ENCODE measurements at regions not wholly inside any gene's neighbourhood (a gene's known extent, or its start where the extent isn't known, plus 50 kb on each side); places are given as distances from the start of the nearest gene placed in this dataset.
"Not testable (repeated sequence)": the region's sequence is repeated elsewhere in the genome, so short reads cannot be mapped to it uniquely, and the experiment has no call there.

DNA sequence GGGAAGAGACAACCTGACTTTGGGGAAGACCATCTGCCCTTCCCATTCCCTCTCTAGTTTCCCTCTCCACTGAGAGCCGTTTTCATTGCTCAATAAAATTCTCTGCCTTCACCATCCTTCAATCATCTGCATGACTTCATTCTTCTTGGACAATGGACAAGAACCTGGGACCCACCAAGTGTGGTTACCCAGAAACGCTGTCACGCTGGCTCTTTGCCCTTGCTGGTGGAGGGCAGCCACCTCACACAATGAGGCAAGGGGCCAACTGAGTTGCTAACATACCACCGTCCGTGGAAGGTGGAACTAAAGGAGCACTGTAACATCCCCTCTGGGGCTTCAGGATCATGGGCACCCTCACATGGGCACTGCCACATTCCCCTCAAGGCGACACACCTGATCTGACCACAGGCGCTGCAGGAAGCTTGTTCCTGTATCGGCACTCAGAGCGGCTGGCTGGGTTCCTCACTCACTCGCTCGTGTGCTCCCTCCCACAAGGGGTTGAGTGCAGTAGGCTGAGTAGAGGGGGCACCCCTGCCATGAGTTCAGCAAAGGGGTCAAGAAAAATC lies 652.4 kb downstream of the PLPP3 start:
- no peak for DNase-seq

GRCh38 chr1:55916907-55917306 lies 662.5 kb downstream of the PLPP3 start:
- DNase-seq = peak; percentile 67

DNA sequence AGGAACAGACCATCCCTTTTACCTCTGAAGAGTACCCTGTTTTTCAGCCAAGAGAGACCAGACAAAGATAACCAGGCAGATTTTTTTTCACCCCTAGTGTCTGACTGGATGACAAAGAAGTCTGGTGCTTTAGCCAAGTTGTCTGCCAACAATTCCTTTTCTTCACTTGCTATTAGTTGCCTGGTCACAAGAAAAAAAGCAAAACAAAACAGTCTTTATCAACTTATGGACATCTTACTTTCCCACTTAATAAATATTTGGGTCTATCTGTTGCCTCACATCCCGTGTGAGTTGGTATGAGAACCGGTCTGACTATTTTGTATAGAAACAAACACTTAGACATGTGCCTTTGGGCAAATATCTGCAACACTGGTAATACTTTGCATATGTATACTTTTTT lies 662.9 kb downstream of the PLPP3 start:
- DNase-seq = peak; percentile 80

- no peak for DNase-seq
These were observed 665.8 kb downstream of the PLPP3 start for GRCh38 chr1:55913565-55913964.

GRCh38 chr1:55912438-55912837 lies 666.9 kb downstream of the PLPP3 start:
- DNase-seq = no peak

- DNase-seq = no peak
These were observed 674.8 kb downstream of the PLPP3 start for GRCh38 chr1:55904541-55904940.

GRCh38 chr1:55898181-55898580 lies 681.2 kb downstream of the PLPP3 start:
- DNase-seq = no peak

DNA sequence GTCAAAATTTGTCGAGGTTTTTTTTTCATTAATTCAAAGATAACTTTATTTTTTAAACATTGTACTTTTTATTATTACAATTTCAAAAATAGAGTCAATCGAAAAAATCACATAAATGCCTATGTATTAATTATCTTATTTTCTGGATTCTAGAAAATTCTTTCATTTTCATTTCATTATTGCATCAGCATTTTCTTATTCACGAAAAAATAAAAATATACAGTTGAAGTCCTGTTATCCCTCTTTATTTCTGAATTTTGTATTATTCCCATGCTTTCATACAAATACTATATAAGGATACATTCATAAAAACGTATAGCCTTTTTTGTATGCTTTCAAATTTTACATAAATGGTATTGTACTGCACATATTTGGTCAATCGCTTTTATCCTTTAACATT lies 681.0 kb upstream of the USP24 start:
- no peak for DNase-seq

DNA sequence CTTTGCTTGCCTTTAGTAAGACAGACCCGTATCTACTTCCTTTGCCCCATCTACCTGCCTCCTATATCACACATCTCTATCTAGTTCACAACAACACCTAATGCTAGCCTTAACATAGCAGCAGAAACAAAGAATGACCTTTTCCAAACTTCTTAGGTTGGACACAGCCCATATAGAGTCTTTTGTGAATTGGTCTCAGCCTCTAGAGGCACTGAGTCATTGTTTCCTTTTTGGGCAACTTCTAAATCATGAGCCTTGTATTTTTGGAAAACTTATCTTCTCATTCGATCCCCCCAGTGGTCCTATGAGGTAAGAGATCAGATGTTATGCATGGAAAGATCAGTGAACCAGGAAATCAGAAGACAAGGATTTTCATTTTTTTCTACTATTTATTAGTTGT lies 679.4 kb upstream of the USP24 start:
- DNase-seq = no peak

- DNase-seq = no peak
These were observed 678.0 kb upstream of the USP24 start for GRCh38 chr1:55893155-55893554.

- DNase-seq = no peak
These were observed 673.6 kb upstream of the USP24 start for GRCh38 chr1:55888685-55889317.

GRCh38 chr1:55886856-55887712 lies 671.9 kb upstream of the USP24 start:
- DNase-seq = peak; percentile 51

GRCh38 chr1:55885619-55886018 lies 670.5 kb upstream of the USP24 start:
- no peak for DNase-seq

DNA sequence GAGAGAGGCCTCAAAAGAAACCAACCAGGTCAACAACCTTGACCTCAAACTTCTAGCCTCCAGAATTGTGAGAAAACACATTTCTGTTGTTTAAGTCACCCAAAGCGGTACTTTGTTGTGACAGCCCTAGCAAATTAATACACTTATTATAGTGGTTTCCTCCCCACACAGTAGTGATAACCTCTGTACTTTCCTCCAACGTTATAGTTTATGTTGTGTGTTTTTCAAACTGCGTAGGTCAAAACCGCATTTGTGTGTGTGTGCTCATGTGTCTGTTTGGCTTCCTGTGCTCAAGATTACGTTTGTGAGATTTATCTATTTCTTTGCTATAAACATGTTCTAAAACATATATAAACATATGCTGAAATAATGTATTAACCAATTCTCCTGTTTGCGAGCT lies 667.8 kb upstream of the USP24 start:
- no peak for DNase-seq

DNA sequence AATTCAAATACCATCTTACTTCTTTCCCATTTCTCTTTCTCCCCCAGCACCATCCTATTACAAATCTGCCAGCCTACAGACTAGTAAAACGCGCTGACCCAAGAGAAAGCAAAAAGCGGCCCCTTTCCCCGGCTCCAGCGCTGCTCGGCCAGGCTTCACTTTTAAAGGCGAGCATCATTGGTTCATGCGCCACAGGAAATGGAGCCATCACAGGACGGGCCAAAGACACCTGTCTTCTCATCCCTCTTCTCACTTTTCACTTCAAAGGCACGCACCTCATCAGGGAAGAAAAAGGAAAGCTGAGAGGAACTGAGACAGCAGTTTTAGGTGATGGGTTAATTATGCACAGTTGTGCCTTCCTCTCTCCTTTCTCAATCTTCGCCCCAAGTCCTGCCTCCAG lies 664.2 kb upstream of the USP24 start:
- DNase-seq = no peak

DNA sequence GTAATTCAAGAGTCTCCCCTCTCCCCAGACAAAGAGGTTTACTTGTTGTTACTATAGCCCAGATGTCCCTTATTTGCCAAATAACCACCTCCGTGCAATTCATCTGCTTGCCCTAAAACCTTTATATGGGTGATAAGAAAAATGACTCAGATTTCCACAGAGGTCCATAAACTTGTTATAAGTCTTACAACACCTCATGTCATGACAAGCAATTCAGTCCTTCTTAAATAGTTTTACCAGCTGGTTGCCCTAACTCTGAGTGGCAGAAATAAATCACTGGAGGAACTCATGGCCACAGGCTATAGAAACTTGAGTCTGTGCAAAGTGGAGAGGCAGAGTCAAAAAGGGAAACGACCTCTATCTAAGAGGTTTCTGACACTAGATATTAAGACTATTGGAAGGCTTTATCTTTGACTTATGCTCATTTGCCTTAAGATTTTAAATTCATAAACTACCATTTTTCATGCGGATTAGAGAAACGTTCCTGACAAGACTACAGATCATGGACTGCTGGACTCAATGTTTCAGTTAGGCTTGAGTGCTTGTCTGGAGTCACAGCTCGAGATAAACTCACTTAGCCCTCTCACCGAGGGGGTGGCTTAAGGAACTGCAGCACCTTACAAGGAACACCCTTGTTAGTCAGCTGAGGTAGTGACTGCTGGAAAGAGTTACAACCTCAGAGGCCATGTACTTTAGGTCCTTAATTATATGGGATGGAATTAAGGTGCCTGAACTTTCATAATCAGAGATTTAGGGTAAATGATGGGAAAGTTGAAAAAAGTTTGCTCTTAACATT lies 662.5 kb upstream of the USP24 start:
- no peak for DNase-seq

- no peak for DNase-seq
These were observed 661.3 kb upstream of the USP24 start for GRCh38 chr1:55876276-55877060.

DNA sequence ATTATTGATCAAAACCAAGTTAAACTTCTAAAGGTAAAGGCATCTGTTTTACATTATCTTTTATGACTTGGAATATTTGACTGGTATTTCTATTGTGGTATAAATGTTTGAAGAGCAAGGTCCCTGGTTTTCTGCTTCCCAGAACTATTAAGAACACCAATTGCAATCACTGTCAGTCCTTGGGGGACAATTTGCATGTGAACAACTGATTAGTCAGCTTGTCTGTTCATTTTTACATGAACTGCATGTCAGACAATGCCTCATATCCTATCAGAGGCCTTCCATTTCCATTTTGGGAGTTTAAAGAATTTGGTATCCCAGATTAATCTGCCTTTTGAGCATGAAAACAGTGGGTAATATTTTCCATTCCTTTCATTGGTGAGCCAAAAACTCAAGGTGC lies 654.9 kb upstream of the USP24 start:
- DNase-seq = peak; percentile 27

GRCh38 chr1:55869065-55869464 lies 653.9 kb upstream of the USP24 start:
- DNase-seq = no peak

GRCh38 chr1:55868026-55868425 lies 652.9 kb upstream of the USP24 start:
- no peak for DNase-seq

- no peak for DNase-seq
These were observed 652.2 kb upstream of the USP24 start for GRCh38 chr1:55867304-55867843.

DNA sequence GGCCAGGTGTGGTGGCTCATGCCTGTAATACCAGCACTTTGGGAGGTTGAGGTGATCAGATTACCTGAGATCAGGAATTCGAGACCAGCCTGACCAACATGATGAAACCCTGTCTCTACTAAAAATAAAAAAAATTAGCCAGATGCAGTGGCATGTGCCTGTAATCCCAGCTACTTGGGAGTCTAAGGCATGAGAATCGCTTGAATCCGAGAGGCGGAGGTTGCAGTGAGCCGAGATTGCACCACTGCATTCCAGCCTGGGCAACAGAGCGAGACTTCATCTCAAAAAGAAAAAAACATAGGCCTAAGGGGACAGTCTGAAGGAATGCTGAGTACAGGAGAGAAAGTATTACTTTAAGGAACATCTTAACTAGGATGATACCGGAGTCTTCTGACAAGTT lies 650.6 kb upstream of the USP24 start:
- DNase-seq = not testable (repeated sequence)
